MCF 10A (cell line): ENCODE measurements at regions not wholly inside any gene's neighbourhood (a gene's known extent, or its start where the extent isn't known, plus 50 kb on each side); places are given as distances from the start of the nearest gene placed in this dataset.

Experiments used
- BruUV-seq: library from RNA; stranded (reverse); fragments of 400-500 nt; replicated peaks from 2 replicates; lab custom pipeline; 2021; lab: Mats Ljungman, UMichigan
- CTCF ChIA-PET: fragments of 300-600 bp; sonication (Branson Sonifier 250); formaldehyde crosslinking; extraction: SDS; loops from one replicate; lab custom pipeline; 2021; ENCODE audit warnings: antibody characterized with exemption, inconsistent platforms; lab: Yijun Ruan, JAX
- POLR2A ChIA-PET: fragments of 300-600, 350-650 bp; sonication (Branson Sonifier 250); formaldehyde crosslinking; extraction: SDS; loops from one replicate; lab custom pipeline; 2020; ENCODE audit warnings: antibody characterized with exemption, inconsistent platforms; lab: Yijun Ruan, JAX
- DNase-seq: peaks from one replicate; pipeline ENCODE4 v3.0.0-alpha.2; 2018; ENCODE audit not compliant: unreplicated experiment
- H3K27ac Mint-ChIP-seq: one replicate; pipeline ENCODE4 v1.8.0; 2022; ENCODE audit warnings: mild to moderate bottlenecking, low read depth, mixed read lengths; ENCODE audit not compliant: unreplicated experiment
- H3K27me3 Mint-ChIP-seq: one replicate; pipeline ENCODE4 v1.8.0; 2022; ENCODE audit warnings: mixed read lengths; ENCODE audit not compliant: insufficient read depth, unreplicated experiment
- H3K36me3 Mint-ChIP-seq: one replicate; pipeline ENCODE4 v1.8.0; 2022; ENCODE audit warnings: mild to moderate bottlenecking, moderate library complexity, mixed read lengths; ENCODE audit not compliant: insufficient read depth, unreplicated experiment
- H3K4me1 Mint-ChIP-seq: one replicate; pipeline ENCODE4 v1.8.0; 2022; ENCODE audit warnings: mixed read lengths; ENCODE audit not compliant: insufficient read depth, unreplicated experiment
- H3K4me3 Mint-ChIP-seq: one replicate; pipeline ENCODE4 v1.8.0; 2022; ENCODE audit warnings: mild to moderate bottlenecking, moderate library complexity, mixed read lengths; ENCODE audit not compliant: unreplicated experiment
- H3K9me3 Mint-ChIP-seq: one replicate; pipeline ENCODE4 v1.8.0; 2022; ENCODE audit warnings: mixed read lengths; ENCODE audit not compliant: unreplicated experiment
- intact Hi-C: fragments of 100-400 bp; cut with micrococcal nuclease; formaldehyde crosslinking; loops from 2 replicates; pipeline ENCODE4 v1.14.1; 2022
- TF ChIP-seq, protein P1 (sequence below): fragments of 200-600 bp; IDR thresholded peaks from one replicate; pipeline ENCODE4 v1.8.0; 2022; ENCODE audit warnings: antibody characterized with exemption, mild to moderate bottlenecking; ENCODE audit not compliant: unreplicated experiment

GRCh38 chr1:65054481-65054880, 88.1 kb upstream of the JAK1 start:
- TF ChIP-seq, protein P1, sequence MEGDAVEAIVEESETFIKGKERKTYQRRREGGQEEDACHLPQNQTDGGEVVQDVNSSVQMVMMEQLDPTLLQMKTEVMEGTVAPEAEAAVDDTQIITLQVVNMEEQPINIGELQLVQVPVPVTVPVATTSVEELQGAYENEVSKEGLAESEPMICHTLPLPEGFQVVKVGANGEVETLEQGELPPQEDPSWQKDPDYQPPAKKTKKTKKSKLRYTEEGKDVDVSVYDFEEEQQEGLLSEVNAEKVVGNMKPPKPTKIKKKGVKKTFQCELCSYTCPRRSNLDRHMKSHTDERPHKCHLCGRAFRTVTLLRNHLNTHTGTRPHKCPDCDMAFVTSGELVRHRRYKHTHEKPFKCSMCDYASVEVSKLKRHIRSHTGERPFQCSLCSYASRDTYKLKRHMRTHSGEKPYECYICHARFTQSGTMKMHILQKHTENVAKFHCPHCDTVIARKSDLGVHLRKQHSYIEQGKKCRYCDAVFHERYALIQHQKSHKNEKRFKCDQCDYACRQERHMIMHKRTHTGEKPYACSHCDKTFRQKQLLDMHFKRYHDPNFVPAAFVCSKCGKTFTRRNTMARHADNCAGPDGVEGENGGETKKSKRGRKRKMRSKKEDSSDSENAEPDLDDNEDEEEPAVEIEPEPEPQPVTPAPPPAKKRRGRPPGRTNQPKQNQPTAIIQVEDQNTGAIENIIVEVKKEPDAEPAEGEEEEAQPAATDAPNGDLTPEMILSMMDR: no peak
- Mint-ChIP-seq H3K27me3 (no peaks in the 10 kb centered on the region), H3K4me3 (no peak overlapping the region), H3K4me1 (peaks cover 16% of the 10 kb centered on the region), H3K36me3 (peaks cover 31% of the 10 kb centered on the region), H3K9me3 (no peaks in the 10 kb centered on the region), H3K27ac (no peak overlapping the region)
- DNase-seq: no peak
- intact Hi-C loops: no loop called here
- ChIA-PET POLR2A (interaction anchor here (1.5 kb wide), 1 partner anchor 8 kb away, joined by 5 read pairs; no protein-coding TSS in a partner anchor), CTCF (interaction anchor here (0.7 to 1.6 kb wide), 6 partner anchors 8 to 1392 kb away, joined by 3 to 8 read pairs (median 4); no protein-coding TSS in a partner anchor)
- no TSS peak for BruUV-seq

- POLR2A ChIA-PET: interaction anchor here (1.5 kb wide), 1 partner anchor 9 kb away, joined by 5 read pairs; no protein-coding TSS in a partner anchor
- CTCF ChIA-PET: interaction anchor here (1.2 to 1.6 kb wide), 2 partner anchors 19 to 1391 kb away, joined by 3 to 5 read pairs; no protein-coding TSS in a partner anchor
These were observed 89.4 kb upstream of the JAK1 start for GRCh38 chr1:65055747-65056146.

DNA sequence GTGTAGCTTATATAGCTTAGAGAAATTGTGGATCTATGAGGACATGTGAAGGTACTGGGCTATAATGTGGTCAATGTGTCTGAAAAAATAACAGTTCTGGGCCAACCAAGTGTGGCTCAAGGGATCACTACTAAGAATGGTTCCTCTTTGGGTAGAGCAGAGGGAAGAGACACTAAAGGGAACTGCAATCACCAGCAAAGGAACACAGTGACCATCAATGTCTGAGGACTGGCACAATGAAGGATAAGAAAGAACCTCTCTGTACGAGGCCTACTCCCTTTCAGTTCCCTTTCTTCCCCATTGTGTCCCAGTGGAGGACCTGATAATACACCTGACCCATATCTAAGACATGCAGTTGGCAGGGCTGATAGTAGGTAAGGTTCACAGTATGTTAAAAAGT, 89.9 kb upstream of the JAK1 start:
- no TSS peak for BruUV-seq

More at GRCh38 chr1:65055747-65056146, 89.4 kb upstream of the JAK1 start:
- TF ChIP-seq, protein P1: no peak
- H3K4me1 Mint-ChIP-seq: peaks cover 22% of the 10 kb centered on the region
- H3K4me3 Mint-ChIP-seq: no peak overlapping the region
- H3K36me3 Mint-ChIP-seq: peaks cover 31% of the 10 kb centered on the region
- intact Hi-C loops: no loop called here
- H3K27ac Mint-ChIP-seq: no peak overlapping the region
- BruUV-seq: no TSS peak
- no peaks in the 10 kb centered on the region for H3K9me3 Mint-ChIP-seq
- DNase-seq: no peak
- H3K27me3 Mint-ChIP-seq: no peaks in the 10 kb centered on the region

DNA sequence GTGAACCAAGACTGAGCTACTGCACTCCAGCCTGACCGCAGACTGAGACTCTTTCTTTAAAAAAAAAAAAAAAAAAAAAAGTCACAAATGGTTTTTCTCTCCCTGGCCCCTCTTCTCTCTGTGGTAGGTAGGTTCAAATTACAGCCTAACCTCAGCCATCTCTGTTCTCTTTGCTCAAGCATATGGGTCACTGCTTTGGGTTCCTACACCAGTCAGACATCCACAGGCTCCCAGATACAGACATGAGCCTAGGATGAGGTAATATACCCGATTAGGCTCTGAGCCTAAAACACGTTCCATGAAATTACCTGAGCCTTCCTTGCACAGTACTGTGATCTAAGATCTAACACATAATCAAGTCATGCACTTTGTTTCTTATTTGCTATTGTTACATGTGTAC, 90.5 kb upstream of the JAK1 start:
- CTCF ChIA-PET: interaction anchor here (0.7 to 4.0 kb wide), 5 partner anchors 11 to 702 kb away, joined by 3 to 31 read pairs (median 4); no protein-coding TSS in a partner anchor
- TF ChIP-seq, protein P1: no peak
- no TSS peak for BruUV-seq
- H3K27me3 Mint-ChIP-seq: no peaks in the 10 kb centered on the region
- no peak for DNase-seq
- peaks cover 27% of the 10 kb centered on the region for H3K36me3 Mint-ChIP-seq
- H3K4me3 Mint-ChIP-seq: no peak overlapping the region
- no peaks in the 10 kb centered on the region for H3K9me3 Mint-ChIP-seq
- H3K27ac Mint-ChIP-seq: no peak overlapping the region
- POLR2A ChIA-PET: no interaction called here
- H3K4me1 Mint-ChIP-seq: peaks cover 23% of the 10 kb centered on the region
- intact Hi-C loops: no loop called here

More for the DNA sequence above, 89.9 kb upstream of the JAK1 start:
- no peaks in the 10 kb centered on the region for H3K9me3 Mint-ChIP-seq
- ChIA-PET CTCF (interaction anchor here (0.7 to 1.6 kb wide), 2 partner anchors 19 to 702 kb away, joined by 3 to 5 read pairs; no protein-coding TSS in a partner anchor), POLR2A (interaction anchor here (1.5 kb wide), 1 partner anchor 10 kb away, joined by 5 read pairs; no protein-coding TSS in a partner anchor)
- intact Hi-C loops: no loop called here
- no peak for DNase-seq
- no peak overlapping the region for H3K27ac Mint-ChIP-seq
- TF ChIP-seq, protein P1: no peak
- H3K27me3 Mint-ChIP-seq: no peaks in the 10 kb centered on the region
- peaks cover 31% of the 10 kb centered on the region for H3K36me3 Mint-ChIP-seq
- H3K4me3 Mint-ChIP-seq: no peak overlapping the region
- peaks cover 22% of the 10 kb centered on the region for H3K4me1 Mint-ChIP-seq
